HG02763 (cell line): ENCODE measurements at regions not wholly inside any gene's neighbourhood (a gene's known extent, or its start where the extent isn't known, plus 50 kb on each side); places are given as distances from the start of the nearest gene placed in this dataset.

ENCODE experiments used
- ATAC-seq: cut with Tn5 transposase; IDR thresholded peaks from one replicate; pipeline ENCODE4 v1.9.1; 2021; ENCODE audit warnings: mild to moderate bottlenecking, moderate library complexity; ENCODE audit not compliant: unreplicated experiment

DNA sequence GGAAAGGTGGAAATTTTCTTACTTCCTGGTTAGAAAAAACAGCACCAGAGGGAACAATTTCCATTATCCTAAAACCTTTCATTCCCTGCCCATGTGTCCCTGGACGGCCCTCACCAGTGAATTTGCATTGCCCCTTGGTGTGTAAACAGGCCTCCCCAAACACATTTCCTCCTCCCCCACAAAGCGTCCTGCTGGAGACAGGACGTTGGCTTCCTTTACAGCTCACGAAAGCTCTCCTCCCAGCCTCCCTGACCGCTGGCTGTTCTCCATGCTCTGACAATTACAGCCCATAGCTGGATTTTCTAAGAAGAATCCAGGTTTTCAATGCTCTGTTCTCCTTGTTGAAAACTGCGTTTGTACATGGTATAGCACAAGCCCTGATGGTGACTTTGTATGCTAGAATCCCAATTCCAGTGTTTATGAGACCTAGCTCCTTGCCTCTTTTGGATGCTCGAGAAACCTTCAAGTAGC is 724.2 kb upstream of the CELF2 start:
- no peak for ATAC-seq

DNA sequence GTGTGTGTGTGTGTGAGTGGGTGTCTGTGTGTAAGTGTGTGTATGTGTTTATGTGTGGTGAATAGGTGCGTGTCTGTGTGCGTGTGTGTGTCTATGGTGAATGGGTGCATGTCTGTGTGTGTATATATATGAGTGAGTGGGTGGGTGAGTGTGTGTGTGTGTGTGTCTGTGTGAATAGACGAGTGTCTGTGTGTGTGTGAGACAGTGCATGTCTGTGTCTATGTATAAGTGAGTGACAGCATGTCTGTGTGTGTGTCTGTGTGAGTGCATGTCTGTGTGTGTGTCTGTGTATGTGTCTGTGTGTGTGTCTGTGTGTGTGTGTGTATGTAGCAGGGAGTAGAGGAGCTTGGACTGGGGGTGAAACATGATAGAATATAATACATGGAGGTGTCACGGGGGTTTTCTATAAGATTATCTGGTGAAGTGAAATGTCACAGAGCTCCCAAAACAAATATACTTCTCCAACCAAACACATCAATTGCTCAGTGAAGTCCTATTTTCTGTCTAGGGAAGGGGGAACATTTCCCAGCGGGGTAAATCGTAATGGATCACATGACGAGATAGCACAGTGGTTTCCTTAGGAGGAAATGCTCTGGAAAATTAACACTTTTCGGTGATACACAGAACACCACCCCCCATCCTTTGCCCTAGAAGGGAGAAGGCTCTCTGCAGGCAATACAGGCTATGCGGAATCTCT is 723.3 kb upstream of the CELF2 start:
- no peak for ATAC-seq

DNA sequence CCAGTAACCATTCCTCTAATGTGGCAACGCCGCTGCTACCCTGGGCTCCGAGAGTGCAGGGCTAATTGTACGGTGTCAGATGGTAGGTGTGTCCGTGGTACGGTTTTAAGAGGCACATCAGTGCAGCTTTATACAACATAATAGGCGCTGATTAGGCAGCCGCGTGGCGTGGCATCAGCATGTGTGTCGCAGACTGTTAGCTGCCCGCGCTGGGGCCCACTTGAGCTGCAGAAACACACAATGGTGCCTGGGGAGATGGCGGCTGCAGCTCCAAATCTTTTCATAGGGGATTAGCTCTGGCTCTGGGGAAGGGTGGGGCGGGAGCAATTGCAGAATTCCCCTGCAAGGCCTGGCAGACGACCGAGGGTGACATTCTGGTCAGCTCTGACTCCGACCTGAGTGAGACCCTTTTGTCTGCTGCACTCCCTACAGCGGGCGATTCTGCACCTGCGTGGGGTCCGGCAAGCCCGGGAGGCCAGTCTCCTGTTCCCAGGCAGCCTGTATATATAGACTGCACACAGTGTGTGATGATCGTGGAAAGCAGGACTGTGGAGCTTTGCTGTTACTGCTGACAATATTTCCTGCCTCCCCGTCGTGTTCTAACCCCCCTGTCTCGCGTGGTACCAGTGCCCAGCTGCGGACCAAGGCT is 722.7 kb upstream of the CELF2 start:
- ATAC-seq = no peak

DNA sequence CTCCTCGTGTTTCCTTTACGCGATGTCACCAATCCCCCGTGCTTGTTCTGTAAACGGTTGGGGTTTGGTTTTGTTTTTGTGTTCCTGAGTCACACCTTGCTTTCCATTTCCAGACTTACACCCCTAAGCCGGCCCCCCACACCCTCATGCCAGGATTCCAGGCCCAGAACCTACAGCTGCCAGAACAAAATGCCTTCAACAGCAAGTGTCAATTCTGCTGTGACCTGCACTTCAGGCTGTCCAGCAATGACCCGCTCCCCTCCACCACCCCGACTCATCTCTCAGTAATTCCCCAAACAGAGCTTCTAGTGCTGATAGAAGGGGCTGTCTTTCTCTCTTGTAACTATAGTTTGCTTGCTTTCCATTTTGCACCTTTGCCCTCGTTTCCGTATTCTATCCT is 722.1 kb upstream of the CELF2 start:
- no peak for ATAC-seq

DNA sequence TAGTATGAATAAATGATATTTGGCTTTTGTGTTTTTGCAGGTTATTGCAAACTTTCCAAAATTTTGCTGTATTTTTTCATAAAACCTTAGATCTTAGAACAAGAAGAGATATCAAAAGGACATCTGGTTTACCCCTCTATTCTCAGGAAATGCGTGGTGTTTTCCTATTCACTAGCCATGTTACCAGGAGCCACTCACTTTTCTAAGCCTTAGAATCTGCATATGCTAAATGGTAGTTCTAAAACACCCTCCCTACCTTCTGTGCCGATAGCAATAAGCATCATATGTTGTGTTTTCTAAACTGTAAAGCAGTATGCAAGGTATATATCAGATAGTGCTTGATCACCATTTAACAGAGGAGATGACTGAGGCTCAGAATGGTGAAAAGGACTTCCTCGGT is 715.0 kb upstream of the CELF2 start:
- no peak for ATAC-seq

DNA sequence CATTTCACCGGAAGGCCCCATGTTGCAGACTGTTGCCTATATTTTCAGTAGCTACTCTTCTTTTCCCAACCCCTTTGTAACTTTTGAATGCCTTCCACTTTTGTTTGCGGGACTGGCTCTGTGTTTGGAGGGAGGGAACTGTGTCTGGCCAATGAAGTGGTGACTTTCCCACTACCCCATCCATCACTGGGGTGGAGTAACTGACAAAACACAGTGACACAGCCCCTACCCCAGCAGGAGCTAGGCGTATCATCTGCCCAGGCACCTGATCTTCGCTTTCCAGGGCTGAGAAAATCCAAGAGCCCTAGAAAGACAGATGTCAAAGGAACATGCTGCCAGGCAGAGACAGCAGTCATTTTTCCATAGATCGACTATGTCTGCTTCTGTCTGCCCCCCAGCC is 710.6 kb upstream of the CELF2 start:
- no peak for ATAC-seq

DNA sequence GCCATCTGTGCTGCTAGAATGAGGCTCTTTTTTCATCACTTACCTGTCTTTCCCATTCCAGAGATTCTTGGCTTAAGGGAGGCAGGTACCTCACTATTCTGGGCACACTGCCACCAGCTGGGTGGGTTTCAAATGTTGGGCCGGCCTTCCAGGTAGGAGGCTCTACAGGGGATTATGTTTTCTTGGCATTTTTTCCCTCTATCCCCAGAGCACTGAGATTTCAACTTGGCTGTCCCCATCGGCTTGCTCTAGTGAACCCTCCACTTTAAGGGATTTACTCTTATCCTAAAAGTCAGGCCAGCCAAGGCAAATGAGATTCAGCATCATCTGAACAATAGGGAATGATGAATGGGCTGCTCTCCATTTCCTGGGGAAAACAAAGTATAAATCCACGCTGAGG is 710.1 kb upstream of the CELF2 start:
- no peak for ATAC-seq

DNA sequence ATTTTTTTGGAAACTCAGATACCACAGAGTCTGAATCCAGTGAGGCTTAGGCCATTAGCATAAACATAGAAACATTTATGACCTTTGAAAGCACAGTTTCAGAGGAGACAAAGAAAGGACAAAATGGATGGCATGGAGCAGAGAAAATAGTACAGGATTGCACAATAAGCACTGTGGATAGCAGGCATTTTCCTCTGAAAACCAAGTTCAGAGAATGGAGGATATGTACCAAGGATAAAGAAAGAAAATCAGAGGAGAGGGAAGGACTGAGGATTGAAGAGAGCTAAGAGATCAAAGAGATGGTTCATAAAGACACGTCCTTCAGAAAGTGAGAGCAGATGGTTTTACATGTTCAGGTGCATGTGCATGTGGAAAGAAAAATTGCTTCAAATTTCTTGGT is 707.2 kb upstream of the CELF2 start:
- ATAC-seq = no peak

DNA sequence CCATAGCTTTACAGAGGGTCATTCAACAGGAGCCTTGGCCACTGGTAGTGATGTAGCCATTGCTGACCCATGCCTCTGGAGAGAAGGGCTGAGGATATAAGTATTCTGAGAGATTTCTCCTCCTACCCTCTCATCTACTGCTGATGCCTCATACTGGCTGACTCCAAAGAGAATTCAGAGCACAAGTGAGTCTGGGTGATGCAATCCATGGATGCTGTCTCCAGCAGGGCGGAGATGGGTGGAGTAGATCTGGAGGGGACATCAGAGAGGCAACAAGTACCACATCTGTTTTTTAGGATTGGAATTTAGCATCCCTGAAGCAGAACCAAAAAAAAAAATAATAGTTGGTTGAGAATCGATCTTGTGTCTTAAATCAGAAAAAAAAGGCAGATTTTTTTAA is 705.7 kb upstream of the CELF2 start:
- no peak for ATAC-seq

DNA sequence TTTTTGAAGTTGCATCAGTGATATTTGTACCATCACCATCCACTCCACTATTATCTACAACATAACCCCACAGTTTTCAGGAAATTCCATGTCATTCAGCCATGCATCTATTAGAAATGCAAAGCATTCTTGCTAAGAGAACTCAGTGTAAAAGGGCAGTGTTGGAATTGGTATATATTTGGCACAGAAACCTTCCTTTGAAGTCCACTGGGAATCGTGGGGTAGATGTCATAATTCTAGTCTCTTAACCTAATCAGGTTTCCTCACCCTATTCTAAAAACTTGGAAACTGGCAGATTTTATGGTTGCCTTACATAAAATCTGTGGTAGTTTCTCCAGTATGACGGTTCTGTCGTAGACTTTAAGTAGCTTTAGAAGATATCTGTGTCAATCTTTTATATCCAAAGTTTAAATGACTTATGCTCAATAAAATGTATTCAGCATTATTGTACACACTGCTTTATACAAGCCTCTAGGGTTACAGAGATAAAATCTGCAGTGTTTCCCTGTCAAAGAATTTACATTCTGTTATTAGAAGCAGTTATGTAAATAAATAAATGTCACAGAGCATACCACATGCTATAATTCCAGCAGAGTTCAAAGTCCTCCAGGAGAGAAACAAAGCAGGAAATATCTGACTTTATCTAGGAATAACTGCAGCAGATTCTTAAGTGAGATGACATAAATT is 704.4 kb upstream of the CELF2 start:
- ATAC-seq = no peak

DNA sequence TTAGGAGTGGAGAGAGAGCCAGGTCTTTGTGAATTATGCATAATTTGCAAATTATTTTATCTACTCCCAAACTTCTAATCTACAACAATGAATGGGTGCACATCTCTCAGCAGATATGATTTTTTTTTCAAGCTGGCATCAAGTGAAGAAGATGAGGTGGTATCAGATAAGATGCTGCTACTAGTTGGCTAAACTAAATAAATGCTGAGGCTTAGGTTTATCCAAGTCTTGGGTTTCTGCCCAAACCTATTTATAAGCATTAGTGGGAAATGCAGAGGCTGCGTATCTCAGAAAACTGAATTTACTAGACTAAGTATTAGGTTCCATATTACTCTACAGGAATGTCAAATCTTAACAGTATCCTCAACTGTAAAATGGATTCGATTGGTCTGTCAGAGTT is 703.0 kb upstream of the CELF2 start:
- ATAC-seq = no peak

DNA sequence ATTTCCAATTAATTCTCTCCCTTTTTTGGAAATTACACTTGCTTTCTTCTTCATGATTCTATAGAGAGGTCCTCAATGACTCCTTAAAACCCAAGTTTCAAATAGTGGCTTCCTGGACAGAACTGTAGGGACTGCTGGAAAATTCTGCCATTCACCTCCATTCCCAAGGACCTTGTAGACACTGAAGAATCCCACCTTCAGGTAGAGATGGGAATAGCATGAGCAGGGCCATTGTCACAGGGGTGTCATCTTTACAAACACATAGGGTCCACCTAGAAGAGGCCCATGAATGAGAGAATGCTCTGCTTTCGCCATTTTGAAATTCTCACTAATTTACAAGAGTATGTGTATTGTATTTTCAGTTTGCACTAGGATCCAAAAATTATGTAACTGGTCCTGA is 701.7 kb upstream of the CELF2 start:
- ATAC-seq = no peak

DNA sequence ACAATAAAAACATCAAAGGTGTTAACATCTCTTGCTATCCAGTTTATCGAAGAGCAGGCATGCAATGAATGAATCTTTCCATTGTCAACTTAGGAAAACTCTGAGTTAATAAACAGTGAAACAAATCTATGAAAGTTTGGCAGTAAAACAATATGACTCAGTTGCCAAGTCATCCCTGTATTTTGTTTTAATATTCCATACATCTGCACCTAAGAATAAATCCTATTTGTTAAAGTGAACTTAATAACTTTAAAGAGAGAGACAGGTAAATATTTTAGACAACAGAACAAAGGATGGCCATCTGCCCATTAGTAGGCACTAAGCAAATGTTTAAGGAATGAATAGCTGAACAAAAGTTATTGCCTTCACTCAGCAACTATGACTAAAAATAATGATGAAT is 700.5 kb upstream of the CELF2 start:
- ATAC-seq = no peak

DNA sequence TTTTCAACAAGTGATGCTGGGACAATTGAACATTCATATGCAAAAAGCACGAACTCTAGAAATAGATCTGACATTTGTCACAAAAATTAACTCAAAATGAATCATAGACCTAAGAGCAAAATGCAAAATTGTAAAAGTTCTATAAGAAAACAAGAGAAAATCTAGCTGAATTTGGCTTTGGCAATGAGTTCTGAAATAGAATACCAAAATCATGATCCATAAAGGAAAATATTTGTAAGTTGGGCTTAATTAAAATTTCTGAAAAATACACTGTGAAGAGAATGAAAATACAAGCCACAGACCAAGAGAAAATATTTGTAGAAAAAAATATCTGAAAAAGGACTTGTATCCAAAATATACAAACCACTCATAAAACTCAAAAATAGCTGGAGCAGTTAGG is 698.8 kb upstream of the CELF2 start:
- ATAC-seq = no peak

DNA sequence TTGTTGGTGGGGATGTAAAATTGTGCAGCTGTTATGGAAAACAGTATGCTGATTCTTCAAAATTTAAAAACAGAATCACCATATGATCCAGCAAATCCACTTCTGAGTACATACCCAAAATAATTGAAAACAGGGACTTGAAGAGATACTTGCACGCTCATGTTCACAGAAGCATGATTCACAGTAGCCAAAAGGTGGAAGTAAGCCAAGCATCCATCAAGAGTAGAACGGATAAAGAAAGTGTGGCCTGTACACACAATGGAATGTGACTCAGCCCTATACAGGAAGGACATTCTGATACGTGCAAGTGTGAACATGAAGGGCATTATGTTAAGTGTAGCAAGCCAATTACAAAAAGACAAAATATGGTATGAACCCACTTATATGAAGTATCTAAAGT is 696.7 kb upstream of the CELF2 start:
- ATAC-seq = no peak

DNA sequence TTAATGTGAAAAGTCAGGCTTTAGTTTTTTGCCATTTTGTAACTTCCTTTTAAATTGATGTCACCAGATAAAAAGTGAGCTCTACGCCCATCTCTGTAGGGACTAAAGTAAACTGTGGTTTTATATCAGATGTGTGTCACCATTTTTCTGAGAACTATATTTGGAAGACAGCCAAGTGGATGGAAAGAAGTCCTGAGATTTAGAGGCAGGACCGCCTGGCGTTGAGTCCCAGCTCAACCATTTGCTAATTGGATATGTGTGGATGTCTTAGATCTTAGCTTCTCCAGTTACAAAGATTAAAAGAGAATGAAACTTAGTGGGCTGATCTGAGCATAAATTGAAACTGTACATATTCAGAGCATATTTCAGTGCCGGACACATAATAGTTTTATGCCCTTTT is 691.6 kb upstream of the CELF2 start:
- no peak for ATAC-seq

DNA sequence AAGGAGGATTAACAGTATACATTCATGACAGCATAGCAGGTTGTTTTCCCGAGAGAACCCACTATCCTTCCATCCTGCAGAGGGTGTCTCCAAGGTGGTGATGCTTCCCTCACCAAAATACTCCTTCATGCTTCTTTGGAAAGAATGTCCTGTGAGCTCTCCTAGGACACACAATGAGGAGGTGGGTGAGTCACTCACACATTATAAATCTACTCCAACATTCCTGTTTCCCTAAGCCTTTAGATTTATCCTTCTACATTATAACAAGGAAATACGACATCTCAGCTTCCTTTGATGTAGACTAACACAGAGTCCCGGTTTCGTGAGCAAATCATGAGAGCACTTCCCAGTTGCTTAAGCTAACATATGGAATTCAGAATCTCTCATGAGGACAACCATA is 689.7 kb upstream of the CELF2 start:
- no peak for ATAC-seq

DNA sequence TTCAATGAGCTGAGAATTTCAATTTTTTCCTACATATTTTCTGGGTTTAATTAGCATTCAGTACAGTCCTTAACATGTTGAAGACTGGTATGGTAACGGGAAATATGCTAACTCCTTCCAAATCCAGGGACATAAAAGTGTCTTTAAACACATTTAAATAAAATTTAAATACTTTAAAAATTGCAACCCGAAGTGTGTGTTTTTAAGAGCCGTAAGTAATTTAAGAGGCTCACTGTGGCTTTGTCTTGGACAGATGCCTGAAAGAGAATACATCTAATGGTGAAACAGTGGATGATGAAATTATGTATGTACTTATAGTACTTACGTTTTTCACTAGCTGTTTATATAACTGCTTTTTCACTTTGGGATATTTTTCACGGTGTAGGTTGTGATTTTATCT is 687.3 kb upstream of the CELF2 start:
- ATAC-seq = no peak

DNA sequence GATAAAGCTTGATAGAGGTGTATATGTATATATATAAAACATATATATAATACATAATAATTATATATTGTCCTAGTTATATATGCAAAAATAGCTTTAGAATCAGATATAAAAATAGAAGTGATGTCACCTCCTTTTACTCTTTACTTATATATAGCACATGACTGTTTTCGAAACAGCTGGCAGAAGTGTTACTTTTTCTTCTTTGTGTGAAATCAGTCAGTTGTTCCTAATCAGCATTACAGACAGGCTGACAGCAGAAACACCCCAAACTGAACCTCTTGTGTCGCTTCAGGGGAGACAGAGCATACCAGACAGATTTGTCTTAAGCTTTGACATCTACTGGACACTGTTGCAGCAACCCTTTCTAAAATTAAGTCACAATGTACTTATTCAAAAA is 684.9 kb upstream of the CELF2 start:
- no peak for ATAC-seq

DNA sequence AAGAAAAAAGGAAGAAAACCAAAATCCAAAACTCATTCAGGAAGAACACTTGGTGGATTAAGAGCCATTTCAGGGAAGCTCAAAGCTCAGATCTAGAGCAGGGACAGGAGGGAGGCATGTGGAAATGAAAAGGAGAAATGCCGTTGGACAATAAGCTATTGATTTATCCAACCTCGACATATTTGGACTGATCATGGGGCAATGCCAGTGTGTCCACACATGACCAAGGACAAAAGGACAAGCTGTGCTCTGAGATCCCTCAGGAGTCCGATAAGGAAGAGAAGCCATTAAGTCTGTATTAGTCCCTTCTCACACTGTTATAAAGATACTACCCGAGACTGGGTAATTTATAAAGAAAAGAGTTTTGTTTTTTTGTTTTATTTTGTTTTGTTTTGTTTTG is 684.0 kb upstream of the CELF2 start:
- no peak for ATAC-seq

DNA sequence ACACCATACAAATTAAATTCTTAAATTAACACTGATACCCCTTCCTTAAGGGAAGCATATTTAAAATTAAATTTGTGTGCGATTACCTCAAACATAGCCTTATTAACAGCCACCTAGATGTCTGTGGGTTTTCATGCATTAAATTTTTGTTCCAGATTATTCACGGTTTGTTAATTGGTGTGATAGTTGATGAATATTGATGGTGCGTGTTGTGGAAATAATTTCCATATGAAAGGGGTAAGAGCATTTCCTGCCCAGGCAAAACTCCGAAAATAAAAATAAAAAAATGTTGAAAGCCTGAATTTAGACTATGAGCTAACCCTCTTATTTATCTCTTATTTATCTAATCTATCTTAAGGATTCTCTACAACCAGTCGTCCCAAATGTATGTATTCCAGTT is 679.3 kb upstream of the CELF2 start:
- no peak for ATAC-seq

DNA sequence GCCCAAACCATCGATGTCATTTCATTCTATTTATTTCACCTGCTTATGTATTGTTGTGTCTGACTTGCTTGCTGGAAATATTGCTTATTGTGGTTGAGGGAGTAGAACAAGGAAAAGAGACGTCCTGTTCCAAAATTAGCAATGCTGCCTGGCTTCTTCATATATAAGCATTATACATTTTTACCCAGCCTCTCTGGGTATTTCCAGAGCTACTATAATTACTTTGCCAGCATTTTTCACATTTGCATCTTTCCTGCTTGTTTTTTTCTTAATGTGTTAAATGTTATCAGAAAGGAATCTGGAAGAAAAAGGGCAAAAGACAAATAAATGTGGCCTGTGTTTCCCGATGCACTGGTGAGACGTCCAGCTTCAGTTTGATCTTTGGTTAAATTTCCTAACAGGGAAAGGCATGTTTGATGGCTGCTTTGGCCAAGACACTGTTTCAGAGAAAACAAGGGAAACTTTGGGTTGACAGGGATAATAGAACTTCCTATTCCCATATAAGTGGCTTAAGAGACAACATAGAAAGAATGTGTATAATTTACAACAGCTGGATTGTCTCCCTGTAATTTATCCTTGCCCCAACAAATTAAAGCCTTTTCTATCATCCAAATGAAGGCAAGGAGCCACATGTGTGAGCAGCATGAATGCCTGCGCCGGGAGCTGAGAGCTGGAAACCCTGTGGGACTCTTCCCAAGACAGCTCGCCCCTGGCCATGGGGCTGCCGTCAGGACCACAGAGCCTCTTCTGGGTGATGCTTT is 671.1 kb upstream of the CELF2 start:
- no peak for ATAC-seq
